Adrenal gland (tissue), 9 donors: ENCODE measurements at regions not wholly inside any gene's neighbourhood (a gene's known extent, or its start where the extent isn't known, plus 50 kb on each side); places are given as distances from the start of the nearest gene placed in this dataset.

ENCODE experiments used
- DNase-seq, 7 donors: peaks; one replicate each; pipeline ENCODE4 v3.0.0-alpha.2; 2019 to 2020
- H3K27ac ChIP-seq, 5 donors: fragments of 200-600 bp; sonication (generic) in 4 of 5; 1 replicate in 3 of 5; 2 replicates in 2 of 5; pipeline versions ENCODE4 v1.5.1 to v1.8.0; 2016 to 2020; ENCODE audit warnings: mild to moderate bottlenecking in 1 of 5
- H3K27me3 ChIP-seq: fragments of 200-600 bp; 2 replicates; pipeline ENCODE4 v1.8.0; 2021
- H3K36me3 ChIP-seq, 2 donors: fragments of 200-600 bp; replicated peaks in 1 of 2; 1 replicate in 1 of 2; 2 replicates in 1 of 2; pipeline versions ENCODE4 v1.5.1 to v1.8.0; 2018 to 2022
- H3K4me1 ChIP-seq, 2 donors: fragments of 200-600 bp; replicated peaks in 1 of 2; 1 replicate in 1 of 2; 2 replicates in 1 of 2; pipeline versions ENCODE4 v1.5.1 to v1.8.0; 2018 to 2021
- H3K4me3 ChIP-seq, 4 donors: fragments of 200-600 bp; sonication (generic) in 3 of 4; one replicate each; pipeline ENCODE4 v1.5.1; 2016 to 2018
- H3K9me3 ChIP-seq, 3 donors: fragments of 200-600 bp; sonication (generic) in 1 of 3; replicated peaks in 1 of 3; 1 replicate in 2 of 3; 2 replicates in 1 of 3; pipeline versions ENCODE4 v1.5.1 to v1.8.0; 2016 to 2021
- CTCF ChIP-seq, 6 experiments: fragments of 450-650 bp in 4 of 6; fragments of 200-600 bp in 2 of 6; sonication (generic) in 1 of 6; IDR thresholded peaks; 1 replicate in 5 of 6; 2 replicates in 1 of 6; pipeline versions ENCODE4 v1.5.1 to v1.8.0; 2016 to 2021; ENCODE audit warnings: antibody characterized with exemption in 6 of 6, mild to moderate bottlenecking in 2 of 6, moderate library complexity in 1 of 6
- POLR2A ChIP-seq, 2 donors: fragments of 450-650 bp; IDR thresholded peaks; one replicate each; pipeline ENCODE4 v1.6.1; 2017; ENCODE audit warnings: antibody characterized with exemption in 2 of 2, mild to moderate bottlenecking in 2 of 2, moderate library complexity in 1 of 2
- WGBS, 4 donors: extraction: QIAGEN DNeasy Blood & Tissue Kit in 2 of 4; methylation state at CpG; one replicate each; pipeline versions ENCODE4 v1.1.5 to v1.1.7; 2013 to 2017; 5-methylcytosine and 5-hydroxymethylcytosine counted together
- intact Hi-C, 2 donors: fragments of 100-400 bp; cut with DNase I; formaldehyde crosslinking; loops; one replicate each; pipeline versions ENCODE4 v1.14.1 to v1.15.0; 2022 to 2023
- donor health status: healthy with polysubstance abuse.
- donor health status: Bipolar disorder and iron deficiency.
- donor health status: DM: yes; HTN: yes; CAD: no.
- donor health status: DM: no; HTN: no; CAD: no.
- donor health status: DM: no; HTN: no; CAD: no.

GRCh38 chr12:76646366-76646765 lies 86.8 kb upstream of the OSBPL8 start:
- H3K4me3 ChIP-seq, result no peak overlapping the region
- 88 to 97% (median 96%) methylated on average over 1 of the region's 1 CpG for WGBS, 4 donors
- intact Hi-C loops, result no loop called here
- H3K36me3 ChIP-seq, result no peaks in the 10 kb centered on the region
- H3K9me3 ChIP-seq, result no peaks in the 10 kb centered on the region
- TF ChIP-seq CTCF (IDR thresholded peaks at IDR 0.05), result no peak
- no peak for TF ChIP-seq POLR2A (IDR thresholded peaks at IDR 0.05)
- no peaks in the 10 kb centered on the region for H3K27me3 ChIP-seq
- H3K4me1 ChIP-seq, result no peaks in the 10 kb centered on the region
- no peak overlapping the region for H3K27ac ChIP-seq
- no peak for DNase-seq

DNA sequence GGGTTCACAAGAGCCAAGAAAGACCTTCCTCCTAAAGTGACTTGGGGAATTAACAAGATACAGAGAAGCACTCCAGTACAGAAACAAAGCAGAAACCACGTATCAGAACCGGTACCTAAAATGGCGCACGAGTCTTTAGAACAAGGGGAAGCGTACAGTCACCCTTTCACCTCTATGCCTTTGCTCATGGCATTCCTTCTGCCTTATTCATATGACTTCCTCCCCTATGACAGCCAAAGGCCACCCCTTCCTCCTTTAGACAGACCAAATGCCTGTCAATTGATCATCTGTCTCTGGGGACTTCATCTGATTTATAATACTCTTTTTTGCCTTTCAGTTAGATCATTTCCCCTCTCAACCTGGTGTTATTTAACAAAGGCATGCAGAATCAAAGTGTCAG lies 89.5 kb upstream of the OSBPL8 start:
- Histone ChIP-seq H3K27ac (no peak overlapping the region), H3K27me3 (no peaks in the 10 kb centered on the region), H3K36me3 (no peaks in the 10 kb centered on the region), H3K4me1 (no peaks in the 10 kb centered on the region), H3K9me3 (no peaks in the 10 kb centered on the region), H3K4me3 (no peak overlapping the region)
- TF ChIP-seq POLR2A (IDR thresholded peaks at IDR 0.05) (no peak), CTCF (IDR thresholded peaks at IDR 0.05) (no peak)
- DNase-seq, result no peak
- intact Hi-C loops, result no loop called here
- WGBS, 4 donors, result 87 to 98% (median 90%) methylated on average over 5 of the region's 5 CpGs

DNA sequence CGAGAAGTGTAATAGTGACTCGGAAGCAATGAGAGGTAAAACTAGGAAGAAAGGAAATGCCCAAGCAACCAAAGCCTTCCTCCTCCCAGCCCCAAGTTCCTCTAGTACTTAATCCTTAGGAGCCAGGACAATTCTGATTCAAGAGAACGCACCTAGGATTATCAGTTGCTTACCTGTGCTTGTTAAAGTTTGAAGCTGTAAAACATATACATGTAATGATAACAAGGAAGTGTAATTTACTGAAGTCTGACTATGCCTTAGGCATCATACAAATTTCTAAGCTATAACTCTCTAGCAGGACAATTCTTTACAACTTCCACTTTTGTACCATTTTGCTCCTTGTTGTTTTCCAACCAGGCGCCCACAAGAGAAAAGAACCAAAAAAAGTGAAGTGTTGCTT lies 92.8 kb upstream of the OSBPL8 start:
- WGBS, 4 donors, result 85 to 94% (median 87%) methylated on average over 4 of the region's 4 CpGs
- intact Hi-C loops, result no loop called here

GRCh38 chr12:76653342-76653741 lies 93.8 kb upstream of the OSBPL8 start:
- Histone ChIP-seq H3K4me1 (no peaks in the 10 kb centered on the region), H3K9me3 (no peaks in the 10 kb centered on the region), H3K27ac (no peak overlapping the region), H3K36me3 (no peaks in the 10 kb centered on the region), H3K4me3 (no peak overlapping the region), H3K27me3 (no peaks in the 10 kb centered on the region)
- WGBS, 4 donors, result 69 to 90% (median 86%) methylated on average over 1 of the region's 1 CpG
- intact Hi-C loops, result no loop called here
- no peak for DNase-seq
- no peak for TF ChIP-seq POLR2A (IDR thresholded peaks at IDR 0.05)
- no peak for TF ChIP-seq CTCF (IDR thresholded peaks at IDR 0.05)

More for the DNA sequence above, 92.8 kb upstream of the OSBPL8 start:
- Histone ChIP-seq H3K4me1 (no peaks in the 10 kb centered on the region), H3K4me3 (no peak overlapping the region), H3K9me3 (no peaks in the 10 kb centered on the region), H3K36me3 (no peaks in the 10 kb centered on the region), H3K27ac (no peak overlapping the region), H3K27me3 (no peaks in the 10 kb centered on the region)
- TF ChIP-seq POLR2A (IDR thresholded peaks at IDR 0.05), result no peak
- DNase-seq, result no peak

DNA sequence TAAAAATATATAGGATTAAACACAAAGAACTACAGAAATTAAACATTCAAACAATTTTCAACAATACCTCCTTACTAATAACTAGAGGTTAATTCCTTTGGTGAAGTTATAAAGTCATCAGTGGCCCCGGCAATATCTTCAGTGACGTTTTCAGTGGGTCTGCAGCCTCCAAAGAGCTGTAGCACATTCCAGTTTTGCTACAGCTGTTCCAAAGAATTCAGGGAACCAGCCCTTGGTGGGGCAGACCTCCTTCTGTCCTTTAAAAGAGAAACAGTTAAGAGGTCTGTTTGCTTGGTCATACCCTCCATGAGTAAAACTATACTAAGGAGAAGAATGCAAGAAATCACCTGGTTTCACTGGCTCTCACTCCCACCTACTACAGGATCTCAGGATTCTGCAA lies 99.2 kb upstream of the ZDHHC17 start:
- Histone ChIP-seq H3K4me1 (no peaks in the 10 kb centered on the region), H3K27me3 (no peaks in the 10 kb centered on the region), H3K36me3 (no peaks in the 10 kb centered on the region), H3K4me3 (no peak overlapping the region), H3K27ac (no peak overlapping the region), H3K9me3 (no peaks in the 10 kb centered on the region)
- TF ChIP-seq POLR2A (IDR thresholded peaks at IDR 0.05), result no peak
- no peak for TF ChIP-seq CTCF (IDR thresholded peaks at IDR 0.05)
- 68 to 84% (median 72%) methylated on average over 2 of the region's 2 CpGs for WGBS, 4 donors
- intact Hi-C loops, result no loop called here
- DNase-seq, result no peak
